Stimulated activated CD4-positive, alpha-beta T cell treated with anti-CD3 and anti-CD28 coated beads, Interleukin-1b, Interleukin-23, amount 100 ng/mL, for 1 hour (primary cell): ENCODE measurements at regions not wholly inside any gene's neighbourhood (a gene's known extent, or its start where the extent isn't known, plus 50 kb on each side); places are given as distances from the start of the nearest gene placed in this dataset.

Experiments used
- DNase-seq, 2 donors: peaks; one replicate each; pipeline ENCODE4 v3.0.0-alpha.2; 2020; ENCODE audit warnings: low read depth in 2 of 2

DNA sequence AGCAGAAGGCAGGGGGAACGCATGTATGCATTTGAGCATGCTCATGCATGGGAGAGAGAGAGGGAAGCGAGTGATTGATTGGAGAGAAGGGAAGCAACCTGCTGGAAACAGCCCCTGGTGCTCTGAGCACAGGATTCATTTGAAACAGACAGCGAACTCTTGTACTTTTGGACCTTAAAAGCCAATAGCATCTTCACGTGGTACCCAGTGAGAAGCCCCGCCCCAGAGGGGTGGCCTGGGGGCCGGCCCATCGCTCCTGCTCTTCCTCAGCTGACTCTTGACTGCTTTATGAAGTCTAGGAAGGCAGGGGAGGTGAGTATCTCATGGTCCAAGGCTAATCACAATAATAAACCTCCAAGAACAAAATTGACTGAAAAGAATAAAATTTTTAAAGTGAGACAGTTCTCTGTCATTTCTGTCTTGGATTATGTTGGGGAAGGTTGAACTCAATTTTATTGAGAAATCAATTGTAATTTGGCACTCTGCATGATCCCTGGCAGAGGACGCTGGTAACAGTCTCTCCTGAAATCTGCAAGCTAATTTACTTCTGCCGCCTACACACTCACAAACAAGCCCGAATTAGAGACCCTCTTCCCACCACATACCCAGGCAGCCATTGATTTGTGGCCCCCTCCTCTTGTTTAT, 168.2 kb upstream of the PPARGC1A start:
- DNase-seq = no peak

DNA sequence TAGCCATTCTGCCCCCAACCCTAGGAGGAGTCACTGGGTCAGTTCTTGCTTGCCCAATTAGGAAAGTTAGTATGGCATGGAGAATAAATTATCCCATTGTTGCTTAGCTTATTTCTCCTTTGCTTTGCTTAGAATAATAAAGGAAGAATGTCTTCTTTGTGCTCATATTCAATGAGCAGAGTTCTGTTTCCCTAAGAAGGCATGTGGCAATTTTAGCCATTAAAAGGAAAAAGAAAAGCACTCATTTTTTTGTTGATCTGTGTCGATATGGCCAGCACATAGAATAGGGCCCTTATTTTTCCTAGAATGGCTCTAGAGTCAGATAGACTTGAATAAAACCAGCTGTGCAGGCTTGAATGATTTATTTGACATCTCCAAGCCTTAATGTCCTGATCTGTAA, 166.4 kb upstream of the PPARGC1A start:
- no peak for DNase-seq

DNA sequence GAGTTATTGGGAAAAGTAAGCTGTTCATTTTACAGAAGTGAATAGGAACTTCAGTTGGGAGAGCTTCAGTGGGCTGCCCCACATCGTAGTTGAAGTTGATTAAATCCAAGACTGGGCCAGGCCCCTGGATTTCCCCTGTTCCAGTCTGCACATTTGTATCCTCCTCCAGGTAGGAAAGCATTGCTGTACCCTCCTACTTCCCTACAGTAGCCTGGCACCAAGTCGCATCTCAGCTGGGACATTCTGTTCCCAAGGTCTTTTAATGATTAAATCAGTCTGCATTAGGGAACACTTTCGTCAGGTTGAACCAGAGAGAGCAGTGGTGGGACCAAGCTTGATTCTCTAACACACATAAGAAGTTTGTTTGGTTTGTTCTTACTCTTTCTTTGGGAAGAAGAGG, 165.8 kb upstream of the PPARGC1A start:
- no peak for DNase-seq

DNA sequence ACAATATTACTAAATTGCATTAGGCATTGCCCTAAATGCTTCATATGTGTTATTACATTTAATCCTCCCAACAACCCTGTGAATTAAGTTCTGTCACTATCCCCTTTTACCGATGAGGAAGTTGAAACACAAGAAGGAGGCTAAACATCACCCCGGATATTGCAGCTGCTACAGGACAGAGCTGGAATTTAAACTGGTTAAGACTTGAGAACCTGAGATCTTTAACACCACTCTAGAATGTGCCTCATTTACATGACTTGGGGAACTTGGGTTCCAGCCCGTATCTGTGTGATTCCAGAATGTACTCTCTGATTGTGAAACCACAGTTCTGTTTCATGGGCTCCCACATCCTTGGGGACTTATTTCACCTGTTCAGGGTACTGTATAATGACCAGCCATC, 165.1 kb upstream of the PPARGC1A start:
- DNase-seq = no peak

DNA sequence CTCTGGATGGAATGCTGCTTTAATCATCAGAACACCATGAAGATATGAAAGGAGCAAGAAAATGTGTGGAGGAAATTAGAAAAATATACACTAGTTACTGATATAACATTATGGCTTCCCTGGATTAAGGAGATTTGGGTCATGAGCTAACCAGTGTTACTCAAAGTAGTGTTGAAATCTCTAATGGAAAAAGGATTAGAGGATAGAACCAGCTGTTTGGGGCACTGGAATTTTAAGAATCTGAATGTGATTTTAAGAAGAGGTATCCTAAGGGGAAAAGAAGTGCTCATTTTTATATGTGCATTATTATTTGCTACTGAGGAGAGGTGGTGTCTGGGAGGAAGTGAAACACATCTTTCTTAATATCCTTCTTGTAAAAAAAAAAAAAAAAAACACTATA, 164.1 kb upstream of the PPARGC1A start:
- DNase-seq = no peak

DNA sequence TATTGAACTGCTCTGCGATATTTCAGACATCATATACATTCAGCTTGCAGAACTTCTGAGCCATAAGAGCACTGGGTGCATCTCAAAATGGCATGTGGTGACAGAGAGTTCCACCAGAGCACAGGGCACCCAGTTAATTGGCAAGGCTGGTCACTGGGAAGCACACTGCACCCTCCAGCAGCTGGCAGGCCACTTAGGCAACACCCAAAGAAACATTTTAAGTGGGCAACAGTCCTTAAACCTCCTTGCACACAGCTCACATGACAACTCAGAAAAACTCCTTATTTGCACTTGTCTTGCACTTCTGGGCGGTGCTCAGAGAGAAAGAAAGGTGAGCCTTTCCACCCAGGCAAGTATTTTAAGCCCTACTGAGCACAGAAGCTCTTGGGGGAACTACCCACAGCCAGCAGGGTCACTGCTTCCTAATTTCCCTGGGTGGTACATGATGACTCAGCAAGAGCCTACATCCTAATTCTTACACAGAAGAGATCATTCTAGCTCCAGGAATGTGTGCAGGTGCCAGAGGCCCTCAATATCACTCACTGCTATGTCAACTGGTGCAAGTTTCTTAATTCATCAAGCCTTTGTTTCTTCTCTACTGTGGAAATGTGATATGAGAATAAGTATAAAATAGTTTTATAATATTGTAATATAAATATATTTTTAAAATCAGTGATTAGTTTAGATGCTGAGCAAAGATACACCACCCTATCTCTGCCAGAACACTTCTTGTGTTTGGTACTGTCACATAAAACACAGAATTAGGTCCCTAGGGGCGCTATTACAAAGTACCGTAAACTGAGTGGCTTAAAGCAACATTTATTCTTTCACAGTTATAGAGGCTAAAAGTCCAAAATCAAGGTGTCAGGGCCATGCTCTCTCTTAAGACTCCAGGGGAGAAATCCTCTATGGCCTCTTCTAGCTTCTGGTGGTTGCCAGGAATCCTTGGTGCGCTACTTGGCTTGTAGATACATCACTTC, 155.1 kb upstream of the PPARGC1A start:
- no peak for DNase-seq

DNA sequence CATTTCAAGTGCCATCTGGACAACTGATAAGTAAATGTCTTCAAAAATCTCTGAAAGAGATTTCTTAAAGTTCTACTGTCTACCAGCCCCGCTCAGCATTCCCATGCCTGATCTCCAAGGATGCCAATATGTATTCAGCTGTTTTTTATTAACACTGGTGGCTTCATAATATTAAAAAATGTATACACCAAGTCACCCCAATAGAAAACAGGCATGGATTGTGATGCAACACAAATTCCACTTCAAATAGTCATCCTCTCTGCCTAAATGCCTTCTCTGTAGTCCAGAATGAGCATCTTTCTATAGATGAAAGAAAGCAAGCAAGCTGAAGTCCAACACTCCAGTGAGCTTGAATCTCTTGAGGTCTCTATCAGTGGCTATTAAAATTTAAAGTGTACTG, 152.2 kb upstream of the PPARGC1A start:
- DNase-seq = no peak

DNA sequence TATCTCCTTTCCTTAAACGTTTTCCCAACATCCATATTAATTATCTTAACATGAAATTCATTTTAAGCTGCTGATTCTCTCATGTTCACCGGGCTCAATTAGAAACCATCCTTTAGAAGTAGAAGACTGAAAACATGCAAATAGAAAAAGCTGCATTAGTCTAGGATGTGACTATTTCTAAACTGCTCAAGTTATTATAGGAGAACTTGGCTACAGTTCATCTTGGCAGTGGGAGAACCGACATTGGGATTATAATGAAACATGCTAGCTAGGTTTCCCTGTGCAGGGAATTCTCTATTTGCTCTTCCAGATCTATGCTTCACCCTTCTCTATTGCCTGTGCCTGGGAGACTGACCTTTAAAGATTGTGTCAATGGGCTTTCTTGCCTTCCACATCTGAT, 151.0 kb upstream of the PPARGC1A start:
- no peak for DNase-seq

DNA sequence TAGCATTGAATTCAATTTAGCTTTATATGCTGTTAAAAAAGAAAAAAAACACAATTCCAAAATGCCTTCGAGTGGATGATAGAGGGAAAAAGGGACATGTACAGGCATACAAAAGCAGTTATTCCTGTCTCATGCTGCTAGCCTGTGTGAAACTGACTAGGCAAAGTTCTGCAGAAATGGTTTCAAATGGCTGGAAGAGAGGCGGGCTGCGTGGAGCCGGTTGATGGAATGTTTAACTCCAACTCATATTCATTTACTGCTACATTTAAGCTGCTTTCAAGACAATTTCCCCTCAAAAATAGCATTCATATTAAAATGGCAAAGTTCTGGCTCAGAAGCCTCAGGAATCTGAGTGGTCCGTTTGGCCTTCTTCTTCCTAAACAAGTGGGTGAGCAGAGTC, 143.8 kb upstream of the PPARGC1A start:
- no peak for DNase-seq

DNA sequence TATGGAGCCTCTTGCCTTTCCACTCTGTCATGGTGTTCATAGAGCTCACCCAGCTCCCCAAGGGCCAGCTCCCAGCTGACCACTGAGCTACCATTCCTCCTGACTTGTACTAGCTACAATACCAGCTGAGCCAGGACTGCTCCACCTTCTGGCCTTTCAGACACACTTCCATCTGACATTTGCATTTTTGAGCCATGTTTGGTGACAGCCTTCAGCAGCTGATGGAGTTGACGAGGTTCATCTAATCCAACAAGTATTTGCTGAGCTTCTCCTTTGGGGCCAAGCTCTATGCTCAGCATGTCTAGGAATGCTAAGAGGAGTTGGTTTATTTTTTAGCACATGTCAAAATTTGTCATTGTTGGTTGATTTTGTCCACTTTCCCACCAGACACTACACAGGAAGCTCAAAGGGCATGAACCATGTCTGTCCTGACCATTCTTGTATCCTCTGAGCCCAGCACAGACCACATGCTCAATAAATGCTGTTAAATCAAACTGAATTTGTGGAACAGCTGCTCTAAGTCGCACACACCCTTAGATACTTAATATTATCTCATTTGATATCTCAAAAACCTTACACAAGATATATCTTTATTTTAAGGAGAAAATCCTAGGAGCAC, 142.6 kb upstream of the PPARGC1A start:
- DNase-seq = no peak

DNA sequence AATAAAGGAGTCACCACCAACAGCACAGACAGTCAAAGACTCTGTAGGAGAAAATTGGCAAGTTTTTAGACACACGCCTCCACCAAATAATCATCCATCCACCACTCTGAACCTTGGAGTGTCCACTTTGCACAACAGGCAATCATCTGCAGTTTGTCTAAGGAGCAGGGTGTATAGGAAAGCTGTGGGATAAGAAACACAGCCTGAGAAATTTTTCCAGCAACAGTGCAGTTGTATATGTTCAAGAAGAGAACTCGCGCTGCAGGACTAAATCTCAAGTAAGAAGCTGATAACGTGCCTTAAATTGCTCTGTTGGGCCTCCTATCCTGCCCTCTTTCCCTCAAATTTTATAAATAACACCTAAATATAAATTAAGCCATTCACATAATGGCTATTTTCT, 136.7 kb upstream of the PPARGC1A start:
- no peak for DNase-seq

DNA sequence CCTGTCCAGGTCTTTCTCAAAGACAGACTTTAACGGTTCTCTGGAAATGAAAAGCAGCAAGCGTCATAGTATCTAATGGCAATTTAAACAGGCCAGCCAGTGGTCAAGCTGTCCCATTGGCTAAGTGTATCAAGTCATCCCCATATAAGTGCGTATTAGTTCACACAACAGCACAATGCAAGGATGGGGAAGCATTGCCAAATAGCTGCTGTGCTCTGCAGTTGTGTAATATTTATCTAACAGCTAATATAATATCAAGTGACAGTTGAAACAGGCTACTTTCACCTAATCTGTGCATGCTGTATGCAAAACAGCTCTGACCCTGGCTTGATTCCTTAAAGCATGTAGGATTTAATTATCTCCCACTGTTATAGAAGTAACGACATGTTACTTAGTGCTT, 134.8 kb upstream of the PPARGC1A start:
- DNase-seq = no peak

DNA sequence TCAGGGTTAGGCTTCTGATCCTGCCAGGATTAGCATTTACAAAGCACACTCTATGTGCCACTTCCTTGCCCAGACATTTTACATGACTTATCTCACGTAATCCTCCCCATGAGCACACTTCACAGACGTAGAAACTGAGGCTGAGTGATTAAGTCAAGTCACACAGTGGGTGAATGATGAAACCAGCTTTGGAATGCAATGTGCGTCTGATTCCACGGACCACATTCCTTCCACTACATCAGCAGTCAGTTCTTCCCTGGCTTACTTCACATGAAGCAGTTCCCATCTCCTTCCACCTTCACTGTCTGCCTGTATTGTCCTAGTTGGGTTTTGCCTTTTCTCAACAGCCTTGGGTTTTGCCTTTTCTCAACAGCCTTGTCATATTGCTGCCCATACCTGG, 134.3 kb upstream of the PPARGC1A start:
- no peak for DNase-seq

DNA sequence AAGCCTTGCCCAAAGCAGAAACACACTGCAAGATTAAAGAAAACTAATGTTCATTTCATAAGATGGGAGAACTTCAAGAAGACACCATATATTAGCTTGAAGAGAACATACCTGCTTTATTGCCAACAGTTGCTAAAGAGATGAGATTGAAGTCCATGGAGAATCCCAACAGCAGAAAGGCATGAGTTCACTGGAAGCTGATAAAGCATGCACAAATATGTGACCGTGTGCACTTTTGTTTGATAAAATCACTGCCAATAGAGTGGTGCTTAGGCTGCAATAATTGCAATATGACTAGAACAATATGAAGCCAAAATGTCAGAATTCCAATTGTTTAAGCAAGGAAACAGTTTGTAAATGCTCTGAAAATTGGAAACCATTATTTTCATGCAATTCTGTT, 125.9 kb upstream of the PPARGC1A start:
- DNase-seq = no peak

DNA sequence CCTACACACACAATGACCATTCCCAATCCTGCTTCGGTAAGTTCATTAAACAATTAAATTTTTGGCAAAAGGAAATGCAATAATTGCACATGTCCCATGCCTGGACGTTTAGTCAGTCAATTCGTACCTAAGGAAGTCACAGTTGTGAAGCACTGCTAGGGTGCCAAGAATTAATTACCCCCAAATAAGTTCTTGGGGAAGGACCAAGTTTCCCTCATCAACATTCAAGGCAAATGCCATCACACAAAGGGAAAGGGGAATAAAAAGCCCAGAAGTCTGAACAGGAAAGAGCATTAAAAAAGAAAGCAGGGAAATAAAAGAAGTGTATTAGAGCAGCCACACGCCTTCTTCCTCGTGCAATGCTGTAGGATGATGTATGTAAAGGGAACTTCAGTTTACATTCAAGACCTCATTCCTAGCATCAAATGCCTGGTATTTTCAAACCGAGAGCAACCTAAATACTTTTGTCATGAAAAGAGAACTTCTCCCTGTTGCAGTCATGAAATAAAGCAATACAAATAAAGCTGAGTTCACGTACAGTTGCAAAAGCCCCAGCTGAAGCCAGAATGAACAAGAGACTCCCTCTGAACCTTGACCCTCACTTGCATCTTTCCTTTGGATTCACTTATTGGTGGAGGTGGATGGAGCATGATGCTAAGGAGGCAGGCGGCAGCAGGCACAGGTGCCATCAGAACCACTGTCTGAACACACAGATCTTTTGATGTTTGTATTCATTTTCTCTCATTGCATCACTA, 124.0 kb upstream of the PPARGC1A start:
- no peak for DNase-seq

DNA sequence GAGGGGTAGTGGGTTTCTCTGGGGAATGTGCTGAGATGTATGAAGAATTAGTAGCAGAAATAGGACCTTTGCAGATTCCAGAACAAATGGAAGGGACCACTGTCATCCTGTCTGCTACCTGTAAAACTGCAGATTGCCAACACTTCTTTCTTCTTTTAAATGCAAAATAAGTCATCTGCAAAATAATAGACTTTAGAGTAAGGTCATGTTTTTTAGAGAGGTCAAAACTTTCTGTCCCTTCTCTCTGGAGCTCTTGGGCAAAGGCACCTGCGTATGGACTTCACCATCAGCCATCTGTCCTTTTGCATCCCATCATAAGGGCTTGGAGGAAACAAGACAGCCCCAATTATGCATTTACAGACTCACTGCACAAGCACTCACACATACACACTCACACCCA, 121.1 kb upstream of the PPARGC1A start:
- no peak for DNase-seq

DNA sequence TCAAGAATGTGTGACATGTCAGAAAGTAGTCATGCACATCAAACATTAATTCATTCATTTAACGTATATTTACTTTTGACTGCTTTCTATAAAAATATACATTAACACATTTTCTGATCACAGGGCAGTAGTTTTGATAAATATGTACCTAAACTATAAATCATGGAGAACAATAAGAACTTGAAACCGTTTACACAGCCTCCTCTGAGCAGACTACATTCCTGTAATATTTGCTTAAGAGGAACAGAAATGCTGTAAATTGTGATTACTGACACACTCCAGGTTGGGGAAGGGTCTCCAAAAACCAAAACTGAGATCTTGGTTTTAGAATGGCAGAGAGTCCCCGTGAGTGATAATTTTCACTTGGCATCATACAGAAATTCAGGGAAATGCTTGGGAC, 120.7 kb upstream of the PPARGC1A start:
- DNase-seq = no peak

DNA sequence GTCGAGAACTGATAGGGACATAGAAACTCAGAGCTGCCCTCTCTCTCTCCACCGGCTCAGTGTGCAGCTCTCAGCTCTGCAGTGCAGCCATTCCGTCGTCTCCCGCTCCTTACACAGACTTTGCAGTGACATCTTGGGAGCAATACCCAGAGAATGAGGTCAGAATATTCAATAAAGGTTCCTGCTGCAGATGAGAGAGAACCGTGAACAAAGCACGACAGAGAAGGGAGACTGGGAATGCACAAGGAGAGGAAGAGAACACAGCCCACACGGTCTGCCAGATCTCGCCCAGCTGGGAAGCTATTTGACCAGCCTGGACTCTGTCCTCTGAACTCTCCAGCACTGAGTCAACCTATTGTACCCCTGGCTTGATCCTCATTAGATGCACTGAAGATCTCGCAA, 118.0 kb upstream of the PPARGC1A start:
- DNase-seq = no peak

DNA sequence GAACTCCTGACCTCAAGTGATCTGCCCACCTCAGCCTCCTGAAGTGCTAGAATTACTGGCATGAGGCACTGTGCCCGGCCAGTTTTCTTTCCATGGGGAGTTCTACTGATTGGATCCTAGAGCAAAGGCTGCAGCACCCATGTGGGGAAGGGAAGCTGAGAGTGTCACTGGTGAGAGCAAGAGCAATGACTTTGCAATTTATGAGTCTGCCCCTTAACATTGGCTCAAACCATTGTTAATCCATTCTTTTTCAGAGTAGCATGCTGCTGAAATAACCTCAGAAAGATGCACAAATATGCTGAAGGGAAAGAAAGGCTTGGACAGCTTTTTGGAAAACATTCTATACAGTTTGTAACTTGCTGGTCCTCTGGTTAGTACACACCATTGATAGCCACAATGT, 116.4 kb upstream of the PPARGC1A start:
- no peak for DNase-seq

DNA sequence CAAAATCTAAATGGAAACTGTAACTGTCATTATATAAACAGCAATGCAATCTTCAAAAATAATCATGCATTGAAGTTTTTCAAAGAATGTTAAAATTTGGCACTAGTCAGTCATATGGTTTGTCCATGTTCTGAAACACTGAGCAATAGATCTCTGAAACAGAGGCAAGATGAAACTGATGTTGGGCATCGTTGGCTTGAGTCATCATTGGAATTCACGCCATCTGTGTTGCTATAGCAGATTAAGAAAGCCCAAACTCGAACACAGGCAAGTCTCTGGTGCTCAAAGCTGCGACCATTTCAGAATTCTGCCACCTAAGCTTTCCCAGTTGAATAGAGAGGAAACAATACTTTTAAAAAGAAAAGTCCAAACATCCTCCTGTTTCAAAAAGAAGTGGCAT, 114.1 kb upstream of the PPARGC1A start:
- no peak for DNase-seq

DNA sequence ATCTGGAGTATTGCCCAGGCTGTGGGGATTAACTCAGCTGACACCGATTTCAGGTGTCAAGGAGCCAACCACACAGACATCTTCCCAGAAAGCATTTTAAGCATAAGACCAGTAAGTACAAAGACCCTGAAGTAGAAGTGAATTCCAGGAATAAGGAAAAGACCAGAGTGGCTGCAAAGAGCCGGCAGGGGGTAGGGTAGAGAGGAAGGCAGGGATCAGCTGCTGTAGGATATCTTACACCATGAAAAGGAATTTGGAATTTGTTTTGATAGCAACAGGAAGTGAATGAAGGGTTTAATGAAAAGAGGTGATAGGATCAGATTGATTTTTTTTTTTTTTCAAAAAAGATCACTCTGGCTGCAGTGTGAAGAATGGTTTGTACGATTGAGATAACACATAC, 113.6 kb upstream of the PPARGC1A start:
- DNase-seq = no peak

DNA sequence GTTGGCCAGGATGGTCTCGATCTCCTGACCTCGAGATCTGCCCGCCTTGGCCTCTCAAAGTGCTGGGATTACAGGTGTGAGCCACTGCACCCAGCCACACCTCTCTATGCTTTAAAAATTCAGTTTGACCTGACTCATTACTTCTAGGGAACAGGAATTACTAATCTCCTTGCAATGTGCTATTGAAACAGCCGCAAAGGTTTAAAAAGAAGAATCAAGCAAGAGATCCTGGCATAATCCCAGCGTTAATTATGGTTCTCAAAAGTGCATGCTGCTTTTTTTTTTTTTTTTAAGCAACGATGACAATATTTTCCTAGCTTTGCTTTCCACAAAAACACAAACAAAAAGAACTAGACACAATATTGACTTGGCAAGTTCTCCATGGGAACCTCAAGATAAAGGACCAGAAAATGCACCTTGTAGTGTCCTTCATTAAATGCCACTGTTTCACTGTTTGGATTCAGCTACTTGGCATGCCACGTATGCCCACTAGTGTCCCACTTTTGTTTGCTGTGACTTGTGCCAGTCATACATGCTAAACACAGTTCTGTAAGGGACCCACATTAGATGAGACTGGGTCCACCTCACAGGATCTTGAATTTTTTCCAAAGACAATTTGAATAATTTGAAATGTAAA, 112.6 kb upstream of the PPARGC1A start:
- DNase-seq = no peak
